ENCODE measurements at regions not wholly inside any gene's neighbourhood (a gene's known extent, or its start where the extent isn't known, plus 50 kb on each side); places are given as distances from the start of the nearest gene placed in this dataset.
"Not testable (repeated sequence)": the region's sequence is repeated elsewhere in the genome, so short reads cannot be mapped to it uniquely, and the experiment has no call there.

DNA sequence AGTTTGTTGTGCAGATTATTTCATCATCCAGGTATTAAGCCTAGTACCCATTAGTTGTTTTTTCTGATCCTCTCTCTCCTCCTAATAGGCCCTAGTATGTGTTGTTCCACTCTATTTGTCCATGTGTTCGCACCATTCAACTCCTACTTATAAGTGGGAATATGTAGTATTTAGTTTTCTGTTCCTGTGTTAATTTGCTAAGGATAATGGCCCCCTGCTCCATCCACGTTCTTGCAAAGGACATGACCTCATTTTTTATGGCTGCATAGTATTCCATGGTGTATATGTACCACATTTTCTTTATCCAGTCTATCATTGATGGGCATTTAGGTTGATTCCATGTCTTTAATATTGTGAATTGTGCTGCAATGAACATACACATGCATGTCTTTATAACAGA is 107.8 kb downstream of the ZNF429 start:
- TF ChIP-seq, protein P1, sequence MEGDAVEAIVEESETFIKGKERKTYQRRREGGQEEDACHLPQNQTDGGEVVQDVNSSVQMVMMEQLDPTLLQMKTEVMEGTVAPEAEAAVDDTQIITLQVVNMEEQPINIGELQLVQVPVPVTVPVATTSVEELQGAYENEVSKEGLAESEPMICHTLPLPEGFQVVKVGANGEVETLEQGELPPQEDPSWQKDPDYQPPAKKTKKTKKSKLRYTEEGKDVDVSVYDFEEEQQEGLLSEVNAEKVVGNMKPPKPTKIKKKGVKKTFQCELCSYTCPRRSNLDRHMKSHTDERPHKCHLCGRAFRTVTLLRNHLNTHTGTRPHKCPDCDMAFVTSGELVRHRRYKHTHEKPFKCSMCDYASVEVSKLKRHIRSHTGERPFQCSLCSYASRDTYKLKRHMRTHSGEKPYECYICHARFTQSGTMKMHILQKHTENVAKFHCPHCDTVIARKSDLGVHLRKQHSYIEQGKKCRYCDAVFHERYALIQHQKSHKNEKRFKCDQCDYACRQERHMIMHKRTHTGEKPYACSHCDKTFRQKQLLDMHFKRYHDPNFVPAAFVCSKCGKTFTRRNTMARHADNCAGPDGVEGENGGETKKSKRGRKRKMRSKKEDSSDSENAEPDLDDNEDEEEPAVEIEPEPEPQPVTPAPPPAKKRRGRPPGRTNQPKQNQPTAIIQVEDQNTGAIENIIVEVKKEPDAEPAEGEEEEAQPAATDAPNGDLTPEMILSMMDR (optimal IDR thresholded peaks at IDR 0.05 in 1 of 3, IDR thresholded peaks at IDR 0.05 in 1 of 3, conservative IDR thresholded peaks at IDR 0.05 in 1 of 3; ENCODE audit: extremely low read depth in 1 of 3, insufficient read depth in 2 of 3, low read length in 3 of 3): not testable (repeated sequence)
- TF ChIP-seq EZH2 (IDR thresholded peaks at IDR 0.05; ENCODE audit: low read length): not testable (repeated sequence)

Data from keratinocyte (primary cell).